ENCODE measurements at regions not wholly inside any gene's neighbourhood (a gene's known extent, or its start where the extent isn't known, plus 50 kb on each side); places are given as distances from the start of the nearest gene placed in this dataset.
A peak's percentile ranks its signal among the peaks of the same experiment; 100 is the strongest.

DNA sequence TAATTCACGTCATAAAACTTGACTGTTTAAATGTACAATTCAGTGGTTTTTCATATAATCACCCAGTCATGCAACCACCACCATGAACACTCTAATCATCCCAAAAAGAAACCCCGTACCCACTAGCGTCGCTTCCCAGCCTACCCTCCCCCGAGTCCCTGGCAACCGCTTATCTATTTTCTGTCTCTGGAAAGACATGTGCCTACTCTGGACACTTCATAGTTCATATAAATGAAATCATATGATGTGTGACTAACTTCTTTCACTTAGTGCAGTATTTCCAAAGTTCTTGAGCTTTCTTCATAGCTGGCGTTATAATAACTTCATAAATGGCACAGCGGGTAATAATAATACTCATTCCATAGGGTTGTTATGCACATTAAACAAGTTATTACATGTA is 215.2 kb downstream of the MYLK4 start:
- no peak for DNase-seq (ENCODE audit: low spot score)

DNA sequence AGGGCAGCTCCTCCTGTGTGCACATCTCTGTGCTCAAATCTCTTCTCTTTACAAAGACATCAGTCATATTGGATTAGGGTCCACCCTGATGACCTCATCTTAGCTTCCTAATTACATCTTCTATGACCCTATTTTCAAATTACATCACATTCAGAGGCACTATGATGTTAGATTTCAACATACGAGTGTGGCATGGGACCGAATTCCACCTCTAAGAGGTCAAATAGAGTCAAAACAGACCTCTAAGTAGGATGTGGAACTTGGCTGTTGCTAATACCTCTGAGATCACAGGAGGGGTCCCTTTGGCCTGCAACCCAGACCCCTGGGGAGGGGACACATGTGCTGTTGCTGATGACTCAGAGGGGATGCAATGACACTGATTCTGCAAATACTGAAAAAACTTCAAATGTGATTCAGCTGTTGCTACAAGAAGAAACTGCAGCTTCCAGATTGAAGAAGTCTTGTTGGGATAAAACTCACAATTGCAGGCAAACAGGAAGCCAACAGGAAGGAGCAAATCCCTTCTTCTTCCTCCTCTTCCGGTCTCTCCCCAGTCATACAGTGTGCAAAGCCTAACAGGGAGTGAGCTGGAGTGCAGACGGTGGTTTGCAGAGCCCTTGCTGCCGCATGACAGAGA is 216.2 kb downstream of the MYLK4 start:
- no peak for DNase-seq (ENCODE audit: low spot score)

DNA sequence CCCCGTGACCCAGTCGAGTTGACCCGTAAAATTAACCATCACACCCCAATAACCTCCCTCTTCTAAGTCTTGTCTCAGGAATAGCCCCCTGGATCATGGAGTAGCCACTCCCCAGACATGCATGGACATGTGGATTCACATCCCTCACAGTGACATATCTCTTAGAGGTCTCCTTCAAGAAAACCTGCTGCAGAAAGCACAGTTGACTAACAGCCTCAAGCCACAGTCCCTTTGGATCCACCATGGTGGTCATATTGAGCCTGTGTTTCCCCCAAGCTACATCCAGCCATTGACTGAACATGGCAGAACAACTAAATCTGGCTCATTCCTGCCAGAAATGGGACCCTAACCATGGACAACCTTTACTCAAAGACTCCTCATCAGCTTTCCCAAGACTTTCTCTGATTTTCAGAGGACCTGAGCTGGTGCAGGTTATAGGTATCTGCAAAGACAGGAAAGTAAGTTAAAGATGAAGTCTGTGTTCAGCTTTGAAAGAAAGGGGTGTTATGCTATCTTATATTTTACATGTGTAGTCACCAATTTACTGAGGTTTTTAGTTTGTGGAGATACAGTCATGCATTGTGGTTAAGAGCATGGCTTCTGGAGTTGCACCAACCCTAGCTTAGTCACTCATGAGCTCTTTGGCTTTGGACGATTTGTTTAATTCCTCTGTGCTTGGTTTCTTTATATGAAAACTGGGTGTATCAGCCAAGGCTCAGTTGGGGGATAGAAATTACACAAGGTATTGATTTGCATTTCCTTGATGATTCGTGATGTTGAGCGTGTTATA is 219.1 kb downstream of the MYLK4 start:
- DNase-seq (ENCODE audit: low spot score), result no peak

DNA sequence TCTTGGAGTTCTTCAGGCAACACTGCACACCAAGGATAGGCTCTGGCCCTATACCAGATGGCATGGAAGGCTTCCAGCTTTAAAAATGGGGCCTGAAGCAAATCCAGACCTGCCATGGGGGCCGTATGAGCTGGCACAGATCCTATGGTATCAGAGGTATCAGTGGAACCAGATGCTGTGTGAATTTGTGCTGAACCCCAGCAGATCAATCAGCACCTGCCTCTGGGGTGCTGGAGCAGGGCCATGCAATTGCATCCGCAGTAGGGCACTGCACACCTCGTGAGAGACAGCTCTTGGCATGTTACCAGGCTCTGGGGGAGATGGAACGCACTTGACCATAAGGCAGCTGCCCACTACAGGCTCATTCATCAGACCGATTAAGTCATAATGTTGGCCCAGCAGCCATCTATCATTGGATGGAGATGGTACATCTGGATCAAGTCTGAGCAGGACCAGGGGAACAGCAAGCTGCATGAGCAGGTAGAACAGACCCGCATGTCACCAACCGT is 221.5 kb downstream of the MYLK4 start:
- DNase-seq (ENCODE audit: low spot score), result no peak

DNA sequence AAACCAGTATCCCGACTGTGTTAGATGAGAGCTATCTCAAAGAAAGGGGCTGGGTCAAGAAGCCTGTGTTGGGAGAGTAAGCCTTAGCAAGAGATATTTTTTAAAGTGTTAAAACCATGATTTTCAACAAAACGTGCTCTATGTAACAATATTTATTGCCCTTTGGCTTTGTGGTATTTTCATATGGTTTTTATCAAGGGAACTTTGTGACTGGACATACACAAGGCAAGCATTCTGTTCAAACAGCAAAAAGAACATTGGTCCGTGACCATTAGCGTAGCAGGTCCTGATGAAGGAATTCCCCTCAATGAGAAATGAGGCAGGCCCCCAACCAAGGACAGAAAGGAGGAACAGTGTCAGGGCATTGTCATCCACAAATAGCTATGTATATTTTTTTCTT is 222.6 kb downstream of the MYLK4 start:
- no peak for DNase-seq (ENCODE audit: low spot score)

DNA sequence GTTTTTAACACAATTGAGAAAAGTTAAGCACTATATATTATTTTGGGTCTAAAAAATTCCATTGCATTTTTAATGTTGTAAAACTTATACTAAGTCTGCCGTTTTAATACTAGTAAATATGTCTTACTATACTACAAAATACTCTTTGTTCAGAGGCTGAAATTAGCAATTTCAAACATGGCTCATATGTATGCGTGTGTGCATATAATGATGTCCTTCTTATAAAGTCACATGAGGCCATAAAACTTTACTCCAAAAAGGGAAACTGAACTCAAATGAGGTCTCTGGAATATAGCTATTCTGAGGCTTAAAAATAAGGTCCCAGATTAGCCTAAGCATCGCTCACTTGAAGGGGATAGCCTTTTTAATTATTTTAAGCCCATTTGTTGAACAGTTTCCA is 224.0 kb downstream of the MYLK4 start:
- DNase-seq (ENCODE audit: low spot score), result no peak

DNA sequence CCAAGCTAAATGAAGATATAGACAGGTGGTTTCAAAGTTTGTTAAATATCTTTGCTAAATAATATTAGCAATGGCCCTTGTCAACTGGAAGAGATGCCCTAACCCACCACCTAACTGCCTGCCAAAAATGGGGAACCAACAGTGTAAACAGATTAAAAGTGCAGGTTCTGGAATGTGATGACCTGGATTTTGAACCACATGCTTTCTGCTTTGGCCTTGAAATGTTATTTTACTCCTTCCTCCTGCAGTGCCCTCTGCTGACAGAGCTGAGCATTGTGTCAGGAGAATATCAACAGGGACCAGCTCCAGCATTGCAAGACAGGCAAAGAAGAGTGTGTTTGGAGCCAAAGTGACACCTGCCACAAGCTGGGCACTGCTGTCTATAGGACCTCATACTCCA is 226.6 kb downstream of the MYLK4 start:
- no peak for DNase-seq (ENCODE audit: low spot score)

DNA sequence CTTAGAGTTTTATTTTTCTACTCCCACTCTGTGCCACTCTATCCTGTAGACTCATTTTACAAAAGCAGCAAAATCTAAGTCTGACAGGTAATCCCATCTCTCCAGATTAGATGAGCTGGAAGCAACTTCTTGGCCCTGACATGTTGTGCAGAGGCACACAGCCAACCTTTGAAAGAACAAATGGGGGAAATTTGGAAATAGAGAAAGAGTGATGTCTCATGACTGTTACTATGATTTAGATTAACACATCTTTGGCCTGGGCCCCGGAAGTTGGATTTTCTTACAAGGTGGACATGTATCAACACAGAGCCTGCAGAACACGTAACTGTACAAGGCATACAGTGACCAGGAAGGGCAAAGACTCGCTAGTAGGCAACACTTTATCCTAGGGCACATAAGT is 227.7 kb downstream of the MYLK4 start:
- no peak for DNase-seq (ENCODE audit: low spot score)

DNA sequence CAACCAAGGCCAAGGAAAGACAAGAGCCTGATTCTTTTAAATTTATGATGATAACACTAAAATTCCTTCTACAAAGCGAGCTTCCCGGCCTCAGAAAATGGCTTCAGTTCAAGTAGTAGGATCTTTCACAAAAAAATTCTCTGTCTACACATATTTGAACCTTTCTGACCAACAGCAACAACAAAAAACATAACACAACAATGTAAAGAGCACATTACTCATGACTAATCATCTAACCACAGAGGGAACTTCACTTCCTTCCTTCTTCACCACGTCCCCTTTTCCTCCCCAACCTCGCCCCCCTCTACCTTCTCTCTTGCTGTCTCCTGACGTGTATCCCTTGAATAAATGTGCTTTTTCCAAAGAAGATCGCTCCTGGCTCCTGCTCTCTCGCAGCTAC is 228.2 kb downstream of the MYLK4 start:
- no peak for DNase-seq (ENCODE audit: low spot score)

DNA sequence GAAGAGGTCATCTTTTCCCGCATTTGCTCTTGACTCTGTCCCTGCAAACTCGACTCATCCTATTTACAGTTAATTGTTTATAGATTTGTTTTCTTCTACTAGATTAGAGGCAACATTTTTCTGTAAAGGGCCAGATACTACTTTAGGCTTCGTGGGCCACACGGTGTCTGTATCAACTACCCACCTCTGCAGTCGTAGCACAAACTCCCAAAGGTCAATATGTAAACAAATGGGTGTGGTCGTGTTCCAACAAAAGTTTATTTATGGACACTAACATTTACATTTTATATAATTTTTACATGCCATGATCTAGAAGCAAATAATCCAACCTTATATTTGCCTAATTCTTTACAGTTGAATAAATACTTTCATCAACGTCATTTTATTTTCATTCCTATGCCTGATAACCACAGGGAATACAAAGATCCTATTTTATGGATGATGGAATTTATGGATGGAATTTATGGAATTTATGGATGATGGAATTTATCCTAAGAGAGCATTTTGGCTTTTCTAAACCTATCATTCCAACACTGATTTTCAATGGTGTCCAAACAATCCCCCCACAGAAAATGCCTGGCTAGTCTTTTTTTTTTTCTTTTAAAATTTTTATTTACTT is 232.8 kb downstream of the MYLK4 start:
- no peak for DNase-seq (ENCODE audit: low spot score)

DNA sequence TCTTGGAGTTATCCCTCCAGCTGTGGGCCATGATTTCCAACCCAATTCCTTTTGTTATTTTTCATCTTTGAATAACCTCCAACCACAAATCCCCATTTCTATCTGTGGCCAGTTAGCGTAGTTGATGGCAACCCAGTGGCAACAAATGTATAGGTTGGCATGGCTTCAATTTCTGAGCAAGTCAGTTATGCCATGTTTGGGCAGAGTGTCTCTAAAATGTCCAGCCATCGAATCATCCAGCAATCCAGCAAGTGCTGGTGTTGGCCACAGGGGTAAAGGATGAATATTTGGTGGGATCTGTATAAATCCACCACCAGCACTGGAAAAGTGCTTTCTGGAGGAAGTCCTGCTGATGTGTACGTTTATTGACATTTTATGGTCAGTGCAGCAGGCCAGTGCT is 233.3 kb downstream of the MYLK4 start:
- no peak for DNase-seq (ENCODE audit: low spot score)

DNA sequence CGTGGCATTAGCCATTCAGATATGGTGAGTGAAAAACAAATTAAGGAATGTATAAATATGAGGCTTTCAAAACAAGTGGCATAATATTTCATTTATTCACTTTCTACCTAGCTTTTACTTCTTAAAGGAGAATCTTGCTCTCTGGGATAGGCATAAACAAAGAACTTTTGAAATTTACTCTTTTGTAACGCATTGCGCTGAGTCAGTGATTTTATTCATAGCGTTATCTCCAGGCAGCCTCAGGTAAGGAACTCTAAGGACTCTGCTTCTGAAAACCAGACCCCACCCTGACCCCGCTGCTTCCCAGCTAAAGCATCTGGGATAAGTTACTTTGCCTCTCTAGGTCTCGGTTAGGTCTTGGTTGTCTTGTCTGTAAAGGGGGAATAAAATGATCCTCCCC is 234.7 kb downstream of the MYLK4 start:
- DNase-seq (ENCODE audit: low spot score), result no peak

DNA sequence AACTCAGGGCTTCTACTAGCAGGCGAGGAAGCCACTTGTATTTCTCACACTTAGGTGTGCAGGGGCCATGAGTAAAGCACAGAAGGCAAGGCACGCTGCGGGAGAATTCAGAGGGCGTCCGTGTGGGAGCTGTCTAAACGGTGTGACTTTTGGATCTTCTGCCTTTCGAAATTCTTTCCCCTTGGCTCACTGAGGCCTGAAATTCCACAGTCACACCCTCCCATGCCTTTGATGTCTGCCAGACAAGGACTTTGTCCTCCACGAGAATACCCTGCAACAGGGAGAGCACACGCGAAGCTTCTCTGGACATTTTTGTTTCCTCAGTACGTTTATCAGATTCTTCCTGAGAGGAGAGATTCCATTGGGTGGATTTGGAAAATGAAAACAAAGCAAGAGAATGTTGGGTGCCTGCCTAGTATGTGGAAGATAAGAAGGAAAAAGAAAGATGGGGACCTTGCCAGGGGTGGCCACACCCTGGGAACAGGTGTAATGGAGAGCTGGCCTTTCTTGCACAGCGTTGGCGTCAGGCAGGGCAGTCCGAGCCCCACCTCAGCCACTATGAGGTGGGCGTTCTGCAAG is 235.7 kb downstream of the MYLK4 start:
- DNase-seq (ENCODE audit: low spot score), result peak; percentile 20

DNA sequence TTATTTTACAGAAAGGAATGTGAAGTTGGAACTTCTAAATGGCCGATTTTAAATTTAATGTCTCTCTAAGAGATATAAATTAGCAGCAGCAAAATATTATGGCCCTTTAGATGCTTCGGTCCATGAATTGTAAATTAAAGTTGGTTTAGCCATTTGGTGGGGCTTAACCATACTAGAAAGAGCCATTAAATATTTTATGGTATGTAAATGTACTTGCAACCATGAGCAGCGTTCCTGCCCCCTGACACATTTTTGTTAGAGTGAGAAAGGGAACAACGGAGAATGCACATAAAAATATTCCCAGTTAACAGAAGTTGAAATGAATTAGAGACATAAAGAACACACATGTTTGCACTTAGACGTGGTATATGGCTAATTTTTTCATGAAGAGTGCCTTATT is 237.9 kb downstream of the MYLK4 start:
- DNase-seq (ENCODE audit: low spot score), result no peak

DNA sequence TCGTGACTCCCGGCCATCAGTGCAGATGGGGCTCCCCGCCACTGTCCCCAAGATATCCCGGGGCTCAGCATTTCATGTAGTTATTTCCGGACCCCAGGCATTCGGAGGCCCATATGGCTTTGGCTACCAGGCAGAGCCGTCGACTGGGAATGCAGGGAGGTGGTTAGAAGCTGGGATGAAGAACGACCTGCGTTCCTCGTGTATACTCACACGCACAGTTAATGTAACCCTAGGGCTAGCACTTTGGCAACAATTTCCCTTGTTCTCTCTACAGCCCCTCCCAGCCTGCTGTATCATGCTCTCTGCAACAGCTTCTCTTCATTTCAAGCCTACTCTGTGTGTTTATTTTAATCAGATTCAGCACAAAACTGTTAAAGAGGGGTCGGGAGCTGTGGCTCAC is 240.4 kb downstream of the MYLK4 start:
- DNase-seq (ENCODE audit: low spot score), result no peak

DNA sequence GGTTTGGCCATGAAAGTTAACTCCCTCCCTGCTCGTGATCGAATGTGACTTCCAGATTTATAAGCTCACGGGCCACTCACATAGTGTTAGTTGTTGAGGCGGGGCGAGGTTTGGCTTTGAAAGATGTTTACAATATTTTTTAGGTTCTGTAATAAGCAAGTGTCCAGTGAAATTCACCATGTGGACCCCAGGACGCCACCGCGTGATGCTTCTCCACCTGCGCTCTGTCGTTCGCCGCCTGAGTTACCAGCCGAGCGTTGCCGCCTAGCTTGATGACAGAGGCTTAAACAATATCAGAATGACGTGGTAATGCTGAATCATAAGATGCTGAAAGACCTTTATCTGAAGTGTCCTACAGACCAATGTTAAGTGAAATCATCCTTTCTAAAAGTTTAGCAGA is 241.0 kb downstream of the MYLK4 start:
- DNase-seq (ENCODE audit: low spot score), result no peak

DNA sequence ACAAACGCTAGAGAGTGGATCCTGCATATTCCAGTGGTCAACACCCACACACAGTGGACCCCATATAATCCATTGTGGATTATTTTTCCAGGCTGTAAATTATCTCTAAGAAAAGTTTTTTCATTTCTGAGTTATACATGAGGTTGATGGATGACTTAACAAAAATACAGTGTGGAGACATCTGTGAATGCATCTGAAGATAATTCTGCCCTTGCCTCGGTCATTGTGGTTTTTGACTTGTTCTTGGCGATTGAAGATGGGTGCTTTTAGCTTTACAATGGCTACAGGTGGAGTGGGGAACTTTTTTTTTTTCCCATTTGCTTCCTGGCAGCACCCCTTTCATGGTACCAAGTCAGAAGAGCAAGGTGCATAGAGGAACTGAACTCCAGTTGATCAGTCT is 242.7 kb downstream of the MYLK4 start:
- DNase-seq (ENCODE audit: low spot score), result no peak

DNA sequence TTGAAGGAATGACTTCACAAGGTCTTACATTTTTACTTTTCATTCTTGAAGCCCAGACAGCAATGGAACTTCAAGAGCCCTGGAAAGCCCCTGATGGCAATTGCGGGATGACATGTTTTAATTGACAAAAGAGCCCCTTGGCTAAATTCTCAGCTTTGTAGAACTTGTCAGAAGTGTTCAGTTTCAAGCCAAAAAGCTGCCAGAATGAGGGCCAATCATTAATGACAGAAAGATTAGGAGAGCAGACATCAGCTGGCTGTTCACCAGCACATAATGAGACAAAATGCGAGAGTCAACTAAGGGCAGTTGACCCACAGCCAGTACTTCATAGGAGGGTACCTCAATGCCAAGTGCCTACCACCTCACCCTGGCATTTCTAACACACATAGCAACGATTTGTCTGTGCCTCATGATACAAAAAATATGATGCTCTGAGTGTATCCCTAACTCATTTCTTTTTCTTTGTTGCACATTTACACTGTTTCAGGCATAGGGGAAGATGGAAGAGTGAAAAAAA is 243.1 kb downstream of the MYLK4 start:
- DNase-seq (ENCODE audit: low spot score), result no peak

DNA sequence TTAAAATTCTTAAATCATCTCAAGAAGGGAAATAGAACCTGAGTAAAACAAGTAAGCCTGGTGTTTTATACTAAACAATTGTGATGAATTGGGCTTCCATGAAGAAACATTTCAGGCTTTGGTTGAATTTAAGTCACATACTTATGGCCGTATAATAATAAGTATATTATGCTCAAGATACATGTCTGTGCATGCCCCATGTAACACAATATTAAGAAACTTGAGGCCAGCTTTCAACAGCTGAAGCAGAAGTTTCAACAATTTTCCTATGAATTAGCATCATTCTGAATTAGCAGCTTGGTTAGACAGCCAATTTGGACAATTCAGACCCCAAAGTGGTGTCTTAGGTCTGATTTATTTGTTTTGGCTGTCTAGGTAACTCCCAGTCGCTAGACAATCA is 243.7 kb downstream of the MYLK4 start:
- DNase-seq (ENCODE audit: low spot score), result no peak

DNA sequence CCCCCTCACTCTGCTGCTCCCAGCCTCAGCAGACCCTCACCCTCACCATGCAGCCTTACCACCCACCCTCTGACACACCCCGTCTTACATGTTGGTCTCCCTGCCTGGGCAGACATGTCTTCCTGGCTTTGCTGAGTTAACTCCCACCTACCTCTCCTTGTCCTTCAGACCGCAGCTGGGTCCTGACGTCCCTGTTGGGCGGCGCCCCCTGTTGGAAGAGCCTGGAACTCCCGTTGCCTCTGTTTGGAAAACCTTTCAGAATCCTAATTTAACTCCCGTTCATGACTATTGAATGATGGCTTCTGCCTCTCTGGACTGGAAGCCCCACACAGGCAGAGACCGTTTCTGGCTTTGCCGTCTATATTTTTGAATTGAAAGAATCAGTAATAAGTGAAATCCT is 245.1 kb downstream of the MYLK4 start:
- no peak for DNase-seq (ENCODE audit: low spot score)

DNA sequence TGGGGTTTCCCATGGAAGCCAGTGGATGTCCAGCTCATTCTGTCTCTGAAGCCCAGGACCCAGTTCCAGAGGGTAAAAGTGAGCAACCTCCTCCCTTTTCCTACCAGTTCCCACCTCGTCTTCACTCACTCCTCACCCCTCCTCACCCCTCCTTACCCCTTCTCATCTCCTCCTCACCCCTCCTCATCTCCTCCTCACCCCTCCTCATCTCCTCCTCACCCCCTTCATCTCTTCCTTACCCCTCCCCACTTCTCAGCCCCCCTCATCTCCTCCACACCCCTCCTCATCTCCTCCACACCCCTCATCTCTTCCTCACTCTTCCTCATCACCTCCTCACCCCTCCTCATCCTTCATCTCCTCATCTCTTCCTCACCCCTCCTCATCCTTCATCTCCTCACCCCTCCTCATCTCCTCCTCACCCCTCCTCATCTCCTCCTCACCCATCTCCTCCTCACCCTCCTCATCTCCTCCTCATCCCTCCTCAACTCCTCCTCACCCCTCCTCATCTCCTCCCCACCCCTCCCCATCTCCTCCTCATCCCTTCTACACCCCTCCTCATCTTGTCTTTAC is 246.1 kb downstream of the MYLK4 start:
- no peak for DNase-seq (ENCODE audit: low spot score)

DNA sequence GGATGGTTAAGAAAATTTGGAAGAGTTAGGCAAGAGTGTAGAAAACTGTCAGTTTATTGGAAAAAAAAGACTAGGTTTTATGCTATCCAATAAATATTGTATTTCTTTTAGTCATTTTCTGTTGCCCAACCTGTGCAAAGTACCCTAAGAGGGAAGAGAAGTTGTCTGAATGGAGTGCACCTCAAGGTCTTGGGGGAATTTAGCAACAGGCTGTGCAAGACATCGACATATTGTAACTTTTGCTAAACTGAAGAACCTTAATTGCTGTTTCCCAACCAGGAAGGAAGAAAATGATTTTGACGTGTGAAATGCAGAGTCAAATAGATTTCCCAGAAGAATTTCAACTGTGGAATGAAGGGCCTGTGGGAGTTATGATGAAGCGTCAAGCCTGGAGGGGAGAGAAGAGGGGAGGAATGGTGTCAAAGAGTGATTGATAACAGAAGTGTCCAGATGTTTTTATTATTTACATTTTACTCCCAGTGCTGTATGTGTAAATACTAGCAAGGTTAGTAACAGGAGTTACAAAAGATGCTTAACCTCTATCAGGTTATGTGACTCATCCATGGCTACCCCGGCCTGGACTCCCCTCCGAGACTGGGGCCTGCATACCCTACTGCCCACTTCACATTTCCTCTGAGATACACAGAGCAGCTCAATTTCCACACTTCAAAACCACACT is 246.8 kb downstream of the MYLK4 start:
- no peak for DNase-seq (ENCODE audit: low spot score)

Measured in HuH-7.5 (cell line).